DOHH2 (cell line): ENCODE measurements at regions not wholly inside any gene's neighbourhood (a gene's known extent, or its start where the extent isn't known, plus 50 kb on each side); places are given as distances from the start of the nearest gene placed in this dataset.

Experiments
- H3F3A ChIP-seq: fragments of 200-600 bp; sonication (generic), shearing (Covaris generic); 2 replicates; pipeline ENCODE4 v1.6.0; 2016; ENCODE audit warnings: antibody characterized with exemption, mild to moderate bottlenecking; ENCODE audit not compliant: control insufficient read depth, insufficient read depth
- H3K27ac ChIP-seq: fragments of 200-600 bp; sonication (generic); 2 replicates; pipeline ENCODE4 v1.5.1; 2014; ENCODE audit warnings: low read depth, mild to moderate bottlenecking, low read length, moderate library complexity
- H3K27me3 ChIP-seq: fragments of 200-600 bp; sonication (generic); 2 replicates; pipeline ENCODE4 v1.6.1; 2014; ENCODE audit warnings: mild to moderate bottlenecking, low read length, mixed read lengths; ENCODE audit not compliant: control insufficient read depth
- H3K36me3 ChIP-seq: fragments of 200-600 bp; sonication (generic); 2 replicates; pipeline ENCODE4 v1.6.1; 2014; ENCODE audit warnings: mild to moderate bottlenecking, low read length, moderate library complexity, mixed read lengths; ENCODE audit not compliant: control insufficient read depth
- H3K4me1 ChIP-seq: fragments of 200-600 bp; sonication (generic); 2 replicates; pipeline ENCODE4 v1.6.1; 2014; ENCODE audit warnings: mild to moderate bottlenecking, low read length, mixed read lengths; ENCODE audit not compliant: control insufficient read depth
- H3K4me2 ChIP-seq: fragments of 200-600 bp; sonication (generic); 2 replicates; pipeline ENCODE4 v1.6.0; 2014; ENCODE audit warnings: mild to moderate bottlenecking, low read length, moderate library complexity
- H3K4me3 ChIP-seq: fragments of 200-600 bp; sonication (generic); 2 replicates; pipeline ENCODE4 v1.5.1; 2014; ENCODE audit warnings: mild to moderate bottlenecking, low read length, mixed read lengths
- H3K79me2 ChIP-seq: fragments of 200-600 bp; sonication (generic); 2 replicates; pipeline ENCODE4 v1.6.1; 2014; ENCODE audit warnings: mild to moderate bottlenecking, low read length, mixed read lengths; ENCODE audit not compliant: control insufficient read depth
- H3K9me2 ChIP-seq: fragments of 200-600 bp; sonication (generic); replicated peaks from 2 replicates; pipeline ENCODE4 v1.6.1; 2014; ENCODE audit warnings: mild to moderate bottlenecking, low read length, mixed read lengths; ENCODE audit not compliant: control insufficient read depth
- H3K9me3 ChIP-seq: fragments of 200-600 bp; sonication (generic); 2 replicates; pipeline ENCODE4 v1.6.1; 2014; ENCODE audit warnings: antibody characterized with exemption, low read length, mixed read lengths; ENCODE audit not compliant: control insufficient read depth, insufficient read depth
- H4K20me1 ChIP-seq: fragments of 200-600 bp; sonication (generic); 2 replicates; pipeline ENCODE4 v1.6.0; 2014; ENCODE audit warnings: low read depth, mild to moderate bottlenecking, antibody characterized with exemption, low read length, moderate library complexity; ENCODE audit not compliant: control insufficient read depth, insufficient read depth
- CTCF ChIP-seq: fragments of 200-600 bp; sonication (generic); IDR thresholded peaks from one replicate; pipeline ENCODE4 v1.5.1; 2014; ENCODE audit warnings: antibody characterized with exemption, mild to moderate bottlenecking, low read depth, low read length; ENCODE audit not compliant: poor library complexity, severe bottlenecking
- EZH2phosphoT487 ChIP-seq: fragments of 200-600 bp; sonication (generic); IDR thresholded peaks from 2 replicates; pipeline ENCODE4 v1.6.1; 2017; ENCODE audit warnings: borderline replicate concordance, mild to moderate bottlenecking, antibody characterized with exemption, low read length, moderate library complexity, mixed read lengths

GRCh38 chr3:107106316-107106715 lies 270.9 kb upstream of the CCDC54 start:
- Histone ChIP-seq H3F3A (no peaks in the 10 kb centered on the region), H3K36me3 (no peaks in the 10 kb centered on the region), H3K27ac (no peak overlapping the region), H3K4me1 (no peaks in the 10 kb centered on the region), H3K4me2 (no peak overlapping the region), H3K9me2 (no peaks in the 10 kb centered on the region), H3K9me3 (no peaks in the 10 kb centered on the region), H4K20me1 (no peaks in the 10 kb centered on the region), H3K4me3 (no peak overlapping the region), H3K79me2 (no peaks in the 10 kb centered on the region), H3K27me3 (no peaks in the 10 kb centered on the region)
- TF ChIP-seq EZH2phosphoT487 (no peak), CTCF (no peak)

DNA sequence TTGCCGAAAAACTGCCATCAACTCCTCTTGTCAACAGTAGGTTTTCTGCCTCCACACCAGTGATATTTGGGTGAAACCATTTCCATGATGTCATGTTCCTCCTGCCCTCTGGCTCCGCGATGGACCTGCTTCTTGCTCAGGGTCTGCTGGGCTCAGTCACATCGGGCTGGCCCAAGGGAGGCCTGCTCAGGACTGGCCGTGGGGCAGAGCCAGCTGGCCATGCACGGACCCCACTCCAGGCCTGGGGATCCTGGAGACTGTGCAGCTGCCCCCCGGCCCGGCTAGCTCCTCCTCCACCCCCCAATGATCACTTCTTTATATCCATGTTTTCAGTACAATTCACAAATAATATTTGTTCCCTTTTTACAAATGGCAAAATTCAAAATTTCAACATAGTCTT lies 270.3 kb upstream of the CCDC54 start:
- no peaks in the 10 kb centered on the region for H3K36me3 ChIP-seq
- no peak for TF ChIP-seq CTCF
- no peak for TF ChIP-seq EZH2phosphoT487
- H3K27me3 ChIP-seq: no peaks in the 10 kb centered on the region
- no peaks in the 10 kb centered on the region for H3K9me3 ChIP-seq
- H3F3A ChIP-seq: no peaks in the 10 kb centered on the region
- H3K4me2 ChIP-seq: no peak overlapping the region
- no peak overlapping the region for H3K4me3 ChIP-seq
- no peak overlapping the region for H3K27ac ChIP-seq
- H4K20me1 ChIP-seq: no peaks in the 10 kb centered on the region
- H3K4me1 ChIP-seq: no peaks in the 10 kb centered on the region
- H3K79me2 ChIP-seq: no peaks in the 10 kb centered on the region
- H3K9me2 ChIP-seq: no peaks in the 10 kb centered on the region

DNA sequence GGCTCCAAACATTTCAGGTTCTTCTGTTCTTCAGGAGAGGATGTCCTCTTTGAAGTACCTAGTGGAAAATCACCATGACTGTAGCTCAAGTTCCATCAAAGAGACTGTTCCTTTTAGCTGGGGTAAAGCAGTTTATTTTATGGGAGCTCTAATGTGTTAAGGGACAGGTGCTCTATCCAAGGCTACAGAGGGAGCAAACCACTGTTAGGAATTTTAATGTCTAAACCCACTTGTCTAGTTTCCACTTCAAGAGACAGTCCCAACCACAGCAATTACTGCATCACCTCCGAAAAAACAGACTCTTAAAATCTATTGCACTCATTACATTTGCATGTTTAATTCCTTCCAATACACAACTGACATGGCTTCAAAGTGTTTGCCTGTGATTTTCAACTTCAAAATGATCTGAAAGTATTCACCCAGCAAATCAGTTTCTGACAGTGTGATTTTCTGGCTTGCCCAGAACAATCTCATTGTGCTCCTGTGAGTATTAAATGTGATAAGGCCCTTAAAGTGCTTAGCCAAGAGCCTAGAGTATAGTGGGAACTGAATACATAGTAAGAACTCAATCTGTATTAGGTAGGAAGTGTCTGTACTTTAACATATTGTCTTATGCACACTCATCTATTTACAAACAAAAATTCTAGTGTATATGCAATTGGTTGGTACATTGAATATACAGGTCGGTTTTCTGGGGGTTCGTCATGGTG lies 266.5 kb upstream of the CCDC54 start:
- no peaks in the 10 kb centered on the region for H3F3A ChIP-seq
- H3K4me1 ChIP-seq: no peaks in the 10 kb centered on the region
- no peak overlapping the region for H3K27ac ChIP-seq
- no peak for TF ChIP-seq CTCF
- no peak for TF ChIP-seq EZH2phosphoT487
- H3K9me3 ChIP-seq: no peaks in the 10 kb centered on the region
- no peaks in the 10 kb centered on the region for H4K20me1 ChIP-seq
- H3K79me2 ChIP-seq: no peaks in the 10 kb centered on the region
- H3K4me2 ChIP-seq: no peak overlapping the region
- no peaks in the 10 kb centered on the region for H3K27me3 ChIP-seq
- no peak overlapping the region for H3K4me3 ChIP-seq
- no peaks in the 10 kb centered on the region for H3K36me3 ChIP-seq
- H3K9me2 ChIP-seq: no peaks in the 10 kb centered on the region
